Natural killer cell (primary cell): ENCODE measurements at regions not wholly inside any gene's neighbourhood (a gene's known extent, or its start where the extent isn't known, plus 50 kb on each side); places are given as distances from the start of the nearest gene placed in this dataset.

Experiments
- ATAC-seq, 3 donors: fragments of 150-1000 bp in 2 of 3; fragments of 200-7000 bp in 1 of 3; cut with Tn5 transposase; 1 replicate in 1 of 3; 2 replicates in 2 of 3; pipeline ENCODE4 v1.10.0; 2021; ENCODE audit warnings: mild to moderate bottlenecking in 2 of 3, moderate library complexity in 2 of 3
- DNase-seq, 2 donors: peaks; one replicate each; pipeline versions ENCODE4 v3.0.0 to v3.0.0-alpha.2; 2013 to 2021; ENCODE audit warnings: mixed read lengths in 1 of 2
- H3K27ac ChIP-seq: one replicate; pipeline ENCODE4 v1.5.1; 2013; ENCODE audit warnings: mild to moderate bottlenecking, low read length
- H3K27me3 ChIP-seq: one replicate; pipeline ENCODE4 v1.6.1; 2013; ENCODE audit warnings: low read length; ENCODE audit not compliant: control insufficient read depth, insufficient read depth
- H3K36me3 ChIP-seq: one replicate; pipeline ENCODE4 v1.6.1; 2013; ENCODE audit warnings: low read length; ENCODE audit not compliant: control insufficient read depth, insufficient read depth
- H3K4me1 ChIP-seq: one replicate; pipeline ENCODE4 v1.6.1; 2013; ENCODE audit warnings: low read length; ENCODE audit not compliant: control insufficient read depth, insufficient read depth
- H3K4me3 ChIP-seq: one replicate; pipeline ENCODE4 v1.5.1; 2013; ENCODE audit warnings: low read length
- H3K9me3 ChIP-seq: one replicate; pipeline ENCODE4 v1.6.1; 2013; ENCODE audit warnings: low read length; ENCODE audit not compliant: control insufficient read depth, insufficient read depth
- H3K27ac Mint-ChIP-seq, 2 donors: one replicate each; pipeline ENCODE4 v1.8.0; 2022; ENCODE audit warnings: mild to moderate bottlenecking in 2 of 2, mixed read lengths in 2 of 2, moderate library complexity in 1 of 2
- H3K27me3 Mint-ChIP-seq, 2 donors: one replicate each; pipeline ENCODE4 v1.8.0; 2022; ENCODE audit warnings: low read depth in 2 of 2, mixed read lengths in 2 of 2
- H3K36me3 Mint-ChIP-seq: one replicate; pipeline ENCODE4 v1.8.0; 2022; ENCODE audit warnings: mixed read lengths
- H3K4me1 Mint-ChIP-seq, 2 donors: one replicate each; pipeline ENCODE4 v1.8.0; 2022; ENCODE audit warnings: mixed read lengths in 2 of 2
- H3K4me3 Mint-ChIP-seq: one replicate; pipeline ENCODE4 v1.8.0; 2022; ENCODE audit warnings: mild to moderate bottlenecking, moderate library complexity, mixed read lengths
- H3K9me3 Mint-ChIP-seq, 2 donors: one replicate each; pipeline ENCODE4 v1.8.0; 2022; ENCODE audit warnings: mixed read lengths in 2 of 2
- CTCF ChIP-seq: fragments of 200-600 bp; IDR thresholded peaks from one replicate; pipeline ENCODE4 v1.8.0; 2022; ENCODE audit warnings: antibody characterized with exemption
- WGBS: methylation state at CpG from one replicate; pipeline ENCODE4 v1.1.7; 2013; ENCODE audit warnings: missing lambda C conversion rate; ENCODE audit not compliant: insufficient coverage; 5-methylcytosine and 5-hydroxymethylcytosine counted together
- intact Hi-C: fragments of 100-400 bp; cut with micrococcal nuclease; formaldehyde crosslinking; loops from one replicate; pipeline ENCODE4 v1.14.2; 2022

GRCh38 chr2:145674705-145675104, 1154.8 kb upstream of the ZEB2 start:
- DNase-seq = no peak
- H3K27me3 Mint-ChIP-seq = no peaks in the 10 kb centered on the region
- no peaks in the 10 kb centered on the region for H3K27me3 ChIP-seq
- no peaks in the 10 kb centered on the region for H3K36me3 Mint-ChIP-seq
- H3K4me3 ChIP-seq = no peak overlapping the region
- no peak overlapping the region for H3K27ac Mint-ChIP-seq
- ATAC-seq = no peak
- H3K4me1 ChIP-seq = no peaks in the 10 kb centered on the region
- no peaks in the 10 kb centered on the region for H3K36me3 ChIP-seq
- no peaks in the 10 kb centered on the region for H3K4me1 Mint-ChIP-seq
- no peak overlapping the region for H3K27ac ChIP-seq
- WGBS = 95% methylated on average over 2 of the region's 3 CpGs
- no peak overlapping the region for H3K4me3 Mint-ChIP-seq
- intact Hi-C loops = no loop called here
- no peaks in the 10 kb centered on the region for H3K9me3 ChIP-seq
- H3K9me3 Mint-ChIP-seq = no peaks in the 10 kb centered on the region
- no peak for TF ChIP-seq CTCF

GRCh38 chr2:145669301-145669700, 1149.4 kb upstream of the ZEB2 start:
- H3K9me3 ChIP-seq = no peaks in the 10 kb centered on the region
- 89% methylated on average over 1 of the region's 1 CpG for WGBS
- H3K27me3 ChIP-seq = no peaks in the 10 kb centered on the region
- H3K36me3 Mint-ChIP-seq = no peaks in the 10 kb centered on the region
- no peaks in the 10 kb centered on the region for H3K9me3 Mint-ChIP-seq
- DNase-seq (no peak), ATAC-seq (no peak)
- no peak for TF ChIP-seq CTCF
- H3K27me3 Mint-ChIP-seq = no peaks in the 10 kb centered on the region
- intact Hi-C loops = no loop called here
- H3K4me3 ChIP-seq = no peak overlapping the region
- H3K36me3 ChIP-seq = no peaks in the 10 kb centered on the region
- H3K4me3 Mint-ChIP-seq = no peak overlapping the region
- H3K4me1 Mint-ChIP-seq = no peaks in the 10 kb centered on the region
- H3K27ac ChIP-seq = no peak overlapping the region
- H3K27ac Mint-ChIP-seq = no peak overlapping the region
- no peaks in the 10 kb centered on the region for H3K4me1 ChIP-seq

DNA sequence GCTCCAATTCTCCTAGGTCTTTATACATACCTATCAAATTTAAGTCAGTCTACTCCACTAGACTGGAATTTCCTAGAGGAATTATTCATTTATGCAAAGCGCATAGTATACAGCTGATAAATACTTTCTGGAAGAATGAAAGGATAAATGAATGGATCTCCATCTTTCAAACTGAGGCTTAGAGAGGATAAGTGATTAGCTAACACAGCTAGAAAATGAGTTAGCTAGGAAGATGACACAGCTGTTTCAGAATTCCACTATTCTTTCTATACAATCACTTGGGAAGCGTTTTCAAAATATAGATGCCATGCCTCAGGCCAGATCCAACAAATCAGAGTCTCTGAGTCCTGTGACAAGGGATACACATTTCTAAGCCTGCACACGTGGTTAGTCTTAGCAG, 1146.6 kb upstream of the ZEB2 start:
- intact Hi-C loops = no loop called here
- Histone ChIP-seq H3K27ac (no peak overlapping the region), H3K4me3 (no peak overlapping the region), H3K36me3 (no peaks in the 10 kb centered on the region), H3K9me3 (no peaks in the 10 kb centered on the region), H3K4me1 (no peaks in the 10 kb centered on the region), H3K27me3 (no peaks in the 10 kb centered on the region)
- Mint-ChIP-seq H3K4me1 (no peaks in the 10 kb centered on the region), H3K36me3 (no peaks in the 10 kb centered on the region), H3K27ac (no peak overlapping the region), H3K4me3 (no peak overlapping the region), H3K9me3 (no peaks in the 10 kb centered on the region), H3K27me3 (peaks cover 0 to 6% of the 10 kb centered on the region in 2 donors)
- TF ChIP-seq CTCF = no peak
- no peak for ATAC-seq
- DNase-seq = no peak
- 90% methylated on average over 3 of the region's 3 CpGs for WGBS

DNA sequence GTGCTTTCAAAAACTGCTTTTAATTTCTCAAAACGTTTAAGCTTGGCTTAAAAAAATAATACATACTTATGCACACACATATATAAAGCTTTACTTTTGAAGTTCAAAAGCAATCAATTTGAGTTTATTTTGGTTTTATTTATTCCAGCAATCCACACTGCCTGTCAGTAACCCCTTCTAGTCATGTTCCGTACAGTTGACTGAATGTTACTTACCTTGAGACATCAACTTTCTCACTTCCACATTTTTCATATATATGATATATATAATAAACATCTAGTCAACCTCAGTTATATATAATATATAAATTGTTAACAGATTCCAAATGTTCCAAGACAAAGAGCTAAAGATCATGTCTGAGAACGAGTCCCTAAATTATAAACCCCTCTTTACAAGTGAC, 1137.3 kb upstream of the ZEB2 start:
- no peak overlapping the region for H3K27ac ChIP-seq
- H3K9me3 ChIP-seq = no peaks in the 10 kb centered on the region
- Mint-ChIP-seq H3K4me1 (no peaks in the 10 kb centered on the region), H3K4me3 (no peak overlapping the region), H3K9me3 (no peaks in the 10 kb centered on the region), H3K27me3 (no peaks in the 10 kb centered on the region), H3K27ac (no peak overlapping the region), H3K36me3 (no peaks in the 10 kb centered on the region)
- DNase-seq (no peak), ATAC-seq (no peak)
- no peak overlapping the region for H3K4me3 ChIP-seq
- WGBS = no CpG with 5 or more reads among the region's 3 CpGs
- no peaks in the 10 kb centered on the region for H3K27me3 ChIP-seq
- no peak for TF ChIP-seq CTCF
- intact Hi-C loops = no loop called here
- H3K36me3 ChIP-seq = no peaks in the 10 kb centered on the region
- no peaks in the 10 kb centered on the region for H3K4me1 ChIP-seq
